ENCODE measurements at regions not wholly inside any gene's neighbourhood (a gene's known extent, or its start where the extent isn't known, plus 50 kb on each side); places are given as distances from the start of the nearest gene placed in this dataset.

DNA sequence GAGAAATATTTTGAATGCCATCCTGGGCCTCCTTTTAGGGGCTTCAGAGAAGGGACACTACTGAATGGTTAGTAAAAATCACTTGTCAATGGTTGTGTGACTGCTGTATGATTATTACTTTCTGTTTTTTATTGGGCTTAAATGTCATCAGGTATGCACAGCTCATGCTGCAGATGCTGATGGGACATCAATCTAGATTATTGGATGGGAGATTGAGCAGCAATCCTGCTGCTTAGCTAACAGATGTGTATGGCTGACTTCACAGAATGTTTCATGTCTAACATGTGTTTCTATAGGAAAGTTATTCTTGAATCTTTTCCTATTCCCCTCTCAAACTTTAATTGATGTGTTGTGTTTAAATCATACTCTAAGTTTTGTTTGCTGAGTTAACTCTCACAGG is 166.8 kb downstream of the RMST start:
- DNase-seq (ENCODE audit: extremely low read depth in 1 of 4, low spot score in 3 of 4) (no peak), FAIRE-seq (no peak), ATAC-seq (no peak)
- no peaks in the 10 kb centered on the region for H3K9me3 ChIP-seq (replicated peaks; ENCODE audit: control insufficient read depth, insufficient read depth, low read depth, low read length)
- no peaks in the 10 kb centered on the region for H3K27me3 ChIP-seq (ENCODE audit: control insufficient read depth in 2 of 2, insufficient read depth in 2 of 2, low read length in 2 of 2)
- BruUV-seq (replicated peaks) = no TSS peak
- H3K36me3 ChIP-seq (ENCODE audit: control insufficient read depth, insufficient read depth, low read length) = no peaks in the 10 kb centered on the region
- ChIA-PET POLR2A (no interaction called here), CTCF (ENCODE audit: low intra/inter-chr PET ratio) (no interaction called here)
- no peaks in the 10 kb centered on the region for H3K9me1 ChIP-seq (ENCODE audit: control insufficient read depth, insufficient read depth, low read length)
- H3K4me3 ChIP-seq = no peak overlapping the region
- no peak overlapping the region for H2AFZ ChIP-seq (ENCODE audit: low read depth, low read length)
- no peak overlapping the region for H3K9ac ChIP-seq (ENCODE audit: insufficient read depth in 1 of 2, low read depth in 2 of 2, low read length in 2 of 2)
- H3K4me2 ChIP-seq (ENCODE audit: insufficient read depth, low read length) = no peak overlapping the region
- TF ChIP-seq, protein P1, sequence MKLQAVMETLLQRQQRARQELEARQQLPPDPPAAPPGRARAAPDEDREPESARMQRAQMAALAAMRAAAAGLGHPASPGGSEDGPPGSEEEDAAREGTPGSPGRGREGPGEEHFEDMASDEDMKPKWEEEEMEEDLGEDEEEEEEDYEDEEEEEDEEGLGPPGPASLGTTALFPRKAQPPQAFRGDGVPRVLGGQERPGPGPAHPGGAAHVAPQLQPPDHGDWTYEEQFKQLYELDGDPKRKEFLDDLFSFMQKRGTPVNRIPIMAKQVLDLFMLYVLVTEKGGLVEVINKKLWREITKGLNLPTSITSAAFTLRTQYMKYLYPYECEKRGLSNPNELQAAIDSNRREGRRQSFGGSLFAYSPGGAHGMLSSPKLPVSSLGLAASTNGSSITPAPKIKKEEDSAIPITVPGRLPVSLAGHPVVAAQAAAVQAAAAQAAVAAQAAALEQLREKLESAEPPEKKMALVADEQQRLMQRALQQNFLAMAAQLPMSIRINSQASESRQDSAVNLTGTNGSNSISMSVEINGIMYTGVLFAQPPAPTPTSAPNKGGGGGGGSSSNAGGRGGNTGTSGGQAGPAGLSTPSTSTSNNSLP (IDR thresholded peaks at IDR 0.05; ENCODE audit: borderline replicate concordance, low read depth, low read length) = no peak
- TF ChIP-seq ID3 (CRISPR knock-in tag; IDR thresholded peaks at IDR 0.05) (no peak), ID3 (tag; IDR thresholded peaks at IDR 0.05) (no peak), ILF3 (IDR thresholded peaks at IDR 0.05; ENCODE audit: borderline replicate concordance) (no peak), CAMTA2 (CRISPR knock-in tag; conservative IDR thresholded peaks at IDR 0.05) (no peak), MCM7 (IDR thresholded peaks at IDR 0.05) (no peak), RFX5 (IDR thresholded peaks at IDR 0.05; ENCODE audit: low read depth, low read length) (no peak)
- H3K4me1 ChIP-seq (replicated peaks in 1 of 2; ENCODE audit: control insufficient read depth in 2 of 2, insufficient read depth in 2 of 2, low read length in 2 of 2) = no peaks in the 10 kb centered on the region
- in situ Hi-C loops (cut with MboI) = no loop called here
- no peaks in the 10 kb centered on the region for H3K79me2 ChIP-seq (ENCODE audit: control insufficient read depth, insufficient read depth, low read length)
- intact Hi-C loops (cut with micrococcal nuclease) = no loop called here
- no peaks in the 10 kb centered on the region for H4K20me1 ChIP-seq (replicated peaks; ENCODE audit: control insufficient read depth, insufficient read depth, low read length)
- no peak overlapping the region for H3K27ac ChIP-seq (ENCODE audit: extremely low read depth, low read depth, low read length)

Data from K562 (cell line).